ENCODE measurements at regions not wholly inside any gene's neighbourhood (a gene's known extent, or its start where the extent isn't known, plus 50 kb on each side); places are given as distances from the start of the nearest gene placed in this dataset.

- no peaks in the 10 kb centered on the region; the same call in 1 of the 2 replicates for H3K27me3 Mint-ChIP-seq (ENCODE audit: low read depth)
- TF ChIP-seq TEAD4 (CRISPR knock-in tag; IDR thresholded peaks at IDR 0.05) (no peak), NFYB (CRISPR knock-in tag; conservative IDR thresholded peaks at IDR 0.05; ENCODE audit: low read depth) (no peak), PRRX2 (CRISPR knock-in tag; IDR thresholded peaks at IDR 0.05) (no peak), HMGXB4 (CRISPR knock-in tag; IDR thresholded peaks at IDR 0.05) (no peak), IRF1 (CRISPR knock-in tag; IDR thresholded peaks at IDR 0.05) (no peak), EMX1 (CRISPR knock-in tag; IDR thresholded peaks at IDR 0.05) (no peak), ZMAT4 (CRISPR knock-in tag; IDR thresholded peaks at IDR 0.05) (no peak), ZNF416 (CRISPR knock-in tag; IDR thresholded peaks at IDR 0.05) (no peak), ESRRA (CRISPR knock-in tag; IDR thresholded peaks at IDR 0.05; ENCODE audit: borderline replicate concordance) (no peak), ZNF512 (CRISPR knock-in tag; IDR thresholded peaks at IDR 0.05; ENCODE audit: borderline replicate concordance) (no peak), FOXP1 (CRISPR knock-in tag; IDR thresholded peaks at IDR 0.05; ENCODE audit: borderline replicate concordance) (no peak)
- H3K9me3 Mint-ChIP-seq = peaks cover 32% of the 10 kb centered on the region
- no peak overlapping the region for H3K4me3 Mint-ChIP-seq
- DNase-seq (ENCODE audit: low spot score) (no peak), ATAC-seq (no peak)
- ChIA-PET POLR2A (no interaction called here), CTCF (no interaction called here)
- peaks cover 16% of the 10 kb centered on the region for H3K36me3 Mint-ChIP-seq
- H3K27ac Mint-ChIP-seq = no peak overlapping the region
- peaks cover 12% of the 10 kb centered on the region for H3K4me1 Mint-ChIP-seq
Observed at GRCh38 chr14:71204768-71205167, 297.5 kb downstream of the PCNX1 start.

- ATAC-seq (no peak), DNase-seq (ENCODE audit: low spot score) (no peak)
- H3K27ac Mint-ChIP-seq = no peak overlapping the region
- no peaks in the 10 kb centered on the region; the same call in 1 of the 2 replicates for H3K27me3 Mint-ChIP-seq (ENCODE audit: low read depth)
- H3K36me3 Mint-ChIP-seq = peaks cover 16% of the 10 kb centered on the region
- no peak overlapping the region for H3K4me3 Mint-ChIP-seq
- no peak for TF ChIP-seq ZNF263 (CRISPR knock-in tag; IDR thresholded peaks at IDR 0.05; ENCODE audit: low read depth)
- no peak for TF ChIP-seq TP53 (CRISPR knock-in tag; IDR thresholded peaks at IDR 0.05)
- TF ChIP-seq TCF7 (CRISPR knock-in tag; IDR thresholded peaks at IDR 0.05; ENCODE audit: low read depth) = no peak
- TF ChIP-seq ARID4B (CRISPR knock-in tag; IDR thresholded peaks at IDR 0.05; ENCODE audit: borderline replicate concordance) = no peak
- no peak for TF ChIP-seq ATF6 (CRISPR knock-in tag; IDR thresholded peaks at IDR 0.05)
- no peak for TF ChIP-seq ESRRA (CRISPR knock-in tag; IDR thresholded peaks at IDR 0.05; ENCODE audit: borderline replicate concordance)
- no peak for TF ChIP-seq RELA (CRISPR knock-in tag; IDR thresholded peaks at IDR 0.05; ENCODE audit: borderline replicate concordance)
- ChIA-PET POLR2A (no interaction called here), CTCF (no interaction called here)
- peaks cover 12% of the 10 kb centered on the region for H3K4me1 Mint-ChIP-seq
- H3K9me3 Mint-ChIP-seq = peaks cover 32% of the 10 kb centered on the region
Observed at GRCh38 chr14:71206123-71206522, 298.9 kb downstream of the PCNX1 start.

All from WTC11 (cell line).